Activated naive CD8-positive, alpha-beta T cell treated with anti-CD3 and anti-CD28 coated beads, Interleukin-2, amount 50 U/mL, for 24 hours (primary cell): ENCODE measurements at regions not wholly inside any gene's neighbourhood (a gene's known extent, or its start where the extent isn't known, plus 50 kb on each side); places are given as distances from the start of the nearest gene placed in this dataset.

Experiments used
- ATAC-seq: fragments of 150-1000 bp; cut with Tn5 transposase; one replicate; pipeline ENCODE4 v1.10.0; 2021
- DNase-seq: peaks from one replicate; pipeline ENCODE4 v3.0.0; 2021
- H3K27ac Mint-ChIP-seq: one replicate; pipeline ENCODE4 v1.8.0; 2021; ENCODE audit warnings: mild to moderate bottlenecking, mixed read lengths
- H3K27me3 Mint-ChIP-seq: one replicate; pipeline ENCODE4 v1.8.0; 2021; ENCODE audit warnings: mixed read lengths
- H3K36me3 Mint-ChIP-seq: one replicate; pipeline ENCODE4 v1.8.0; 2021; ENCODE audit warnings: low read depth, mixed read lengths
- H3K4me1 Mint-ChIP-seq: one replicate; pipeline ENCODE4 v1.8.0; 2021; ENCODE audit warnings: mixed read lengths
- H3K4me3 Mint-ChIP-seq: one replicate; pipeline ENCODE4 v1.8.0; 2021; ENCODE audit warnings: mild to moderate bottlenecking, moderate library complexity, mixed read lengths
- H3K9me3 Mint-ChIP-seq: one replicate; pipeline ENCODE4 v1.8.0; 2021; ENCODE audit warnings: mixed read lengths

DNA sequence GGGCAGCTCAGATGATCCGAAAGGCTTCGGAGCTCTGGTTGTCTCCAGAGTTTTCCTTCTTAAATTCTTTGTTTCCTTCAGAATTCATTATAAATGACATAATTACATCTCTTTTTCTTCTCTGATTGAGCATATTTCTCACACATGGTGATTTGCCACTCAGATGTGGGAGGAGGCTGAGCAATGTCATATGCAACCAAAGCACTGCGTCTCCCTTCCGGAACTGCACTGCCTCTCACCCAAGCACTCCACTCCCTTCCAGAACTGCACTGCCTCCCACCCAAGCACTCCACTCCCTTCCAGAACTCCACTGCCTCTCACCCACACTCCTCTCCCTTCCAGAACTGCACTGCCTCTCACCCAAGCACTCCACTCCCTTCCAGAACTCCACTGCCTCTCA lies 131.5 kb downstream of the SALL1 start:
- Mint-ChIP-seq H3K27ac (no peak overlapping the region), H3K27me3 (no peaks in the 10 kb centered on the region), H3K4me3 (no peak overlapping the region), H3K4me1 (no peaks in the 10 kb centered on the region), H3K9me3 (no peaks in the 10 kb centered on the region), H3K36me3 (no peaks in the 10 kb centered on the region)
- DNase-seq (no peak), ATAC-seq (no peak)

DNA sequence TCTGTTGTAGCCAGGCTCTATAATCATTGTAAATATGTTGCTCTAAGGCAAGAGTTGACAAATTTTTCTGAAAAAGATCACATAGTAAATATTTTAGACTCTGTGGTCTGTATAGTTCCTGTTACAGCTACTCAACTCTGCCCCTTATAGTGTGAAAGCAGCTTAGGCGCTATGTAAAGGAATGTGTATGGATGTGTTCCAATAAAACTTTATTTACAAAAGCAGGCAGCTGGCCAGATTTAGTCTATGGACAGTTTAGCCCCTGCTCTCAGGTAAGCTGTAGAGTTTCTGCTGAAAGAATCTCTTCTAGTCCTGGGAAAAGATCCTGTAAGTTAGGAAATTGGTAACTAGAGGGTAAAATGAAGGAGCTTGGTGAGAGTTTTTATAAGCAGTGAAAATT lies 133.1 kb downstream of the SALL1 start:
- Mint-ChIP-seq H3K4me1 (no peaks in the 10 kb centered on the region), H3K4me3 (no peak overlapping the region), H3K9me3 (no peaks in the 10 kb centered on the region), H3K27me3 (no peaks in the 10 kb centered on the region), H3K27ac (no peak overlapping the region), H3K36me3 (no peaks in the 10 kb centered on the region)
- ATAC-seq (no peak), DNase-seq (no peak)

DNA sequence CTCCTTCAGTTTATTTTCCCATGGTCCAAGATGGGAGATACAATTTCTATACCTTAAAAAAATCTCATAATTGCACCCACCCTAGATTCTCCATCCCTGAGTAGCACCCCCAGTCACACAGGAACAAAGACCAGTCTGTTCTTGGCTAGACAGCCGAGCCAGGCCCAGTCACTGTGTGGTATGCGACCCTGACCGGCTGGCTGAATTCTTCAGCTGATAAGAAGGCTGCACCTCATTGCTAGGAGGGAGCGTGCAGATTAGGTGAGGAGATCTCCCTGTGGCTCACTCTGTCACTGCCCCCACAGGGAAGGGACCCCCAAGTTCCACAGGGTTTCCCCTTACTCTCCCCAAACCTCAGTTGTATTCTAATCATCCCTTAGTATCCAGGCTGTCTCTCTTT lies 138.7 kb downstream of the SALL1 start:
- no peak for DNase-seq
- H3K9me3 Mint-ChIP-seq = peaks cover 7% of the 10 kb centered on the region
- no peak overlapping the region for H3K27ac Mint-ChIP-seq
- H3K27me3 Mint-ChIP-seq = peaks cover 4% of the 10 kb centered on the region
- no peaks in the 10 kb centered on the region for H3K36me3 Mint-ChIP-seq
- H3K4me3 Mint-ChIP-seq = no peak overlapping the region
- ATAC-seq = no peak
- H3K4me1 Mint-ChIP-seq = no peaks in the 10 kb centered on the region

DNA sequence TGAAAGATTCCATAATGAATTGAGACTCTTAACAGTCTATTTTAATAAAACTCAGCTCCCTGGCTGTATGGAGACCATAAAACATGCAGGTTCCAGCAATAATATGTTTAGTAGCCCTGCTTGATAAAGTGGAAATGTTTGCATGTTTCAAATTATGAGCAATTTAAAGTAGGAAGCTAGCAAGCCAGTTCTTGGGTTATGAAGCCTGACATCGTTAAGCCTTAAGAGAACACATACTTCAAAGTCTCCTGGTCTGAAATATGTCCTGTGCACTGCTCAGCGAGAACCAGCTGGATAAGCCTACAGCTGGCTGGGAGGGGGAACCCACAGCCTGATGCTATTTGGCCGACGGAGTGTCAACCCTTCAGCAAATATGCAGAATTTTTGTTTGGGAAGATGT lies 140.3 kb downstream of the SALL1 start:
- no peak overlapping the region for H3K27ac Mint-ChIP-seq
- no peaks in the 10 kb centered on the region for H3K36me3 Mint-ChIP-seq
- ATAC-seq = no peak
- peaks cover 4% of the 10 kb centered on the region for H3K27me3 Mint-ChIP-seq
- no peaks in the 10 kb centered on the region for H3K4me1 Mint-ChIP-seq
- H3K4me3 Mint-ChIP-seq = no peak overlapping the region
- no peak for DNase-seq
- H3K9me3 Mint-ChIP-seq = peaks cover 8% of the 10 kb centered on the region

DNA sequence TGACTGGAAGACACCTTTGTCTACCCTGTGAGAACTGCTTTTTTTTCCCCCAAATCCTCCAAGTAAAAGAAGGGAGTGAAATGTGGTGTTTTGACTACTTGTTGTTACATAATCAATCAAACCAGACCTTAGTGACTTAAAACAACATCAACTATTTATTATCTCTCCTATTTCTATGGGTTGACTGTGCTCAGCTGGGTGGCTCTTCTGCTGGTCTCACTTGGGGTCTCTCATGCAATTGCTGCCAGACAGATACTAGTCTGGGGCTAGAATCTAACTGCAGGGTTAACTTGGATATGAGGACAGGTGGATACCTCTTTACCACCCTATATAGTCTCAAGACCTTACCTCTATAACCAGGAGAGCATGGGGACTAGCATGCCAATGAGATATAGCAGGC lies 141.3 kb downstream of the SALL1 start:
- H3K4me3 Mint-ChIP-seq = no peak overlapping the region
- DNase-seq (no peak), ATAC-seq (no peak)
- no peak overlapping the region for H3K27ac Mint-ChIP-seq
- no peaks in the 10 kb centered on the region for H3K36me3 Mint-ChIP-seq
- peaks cover 8% of the 10 kb centered on the region for H3K9me3 Mint-ChIP-seq
- H3K4me1 Mint-ChIP-seq = no peaks in the 10 kb centered on the region
- H3K27me3 Mint-ChIP-seq = peaks cover 4% of the 10 kb centered on the region

DNA sequence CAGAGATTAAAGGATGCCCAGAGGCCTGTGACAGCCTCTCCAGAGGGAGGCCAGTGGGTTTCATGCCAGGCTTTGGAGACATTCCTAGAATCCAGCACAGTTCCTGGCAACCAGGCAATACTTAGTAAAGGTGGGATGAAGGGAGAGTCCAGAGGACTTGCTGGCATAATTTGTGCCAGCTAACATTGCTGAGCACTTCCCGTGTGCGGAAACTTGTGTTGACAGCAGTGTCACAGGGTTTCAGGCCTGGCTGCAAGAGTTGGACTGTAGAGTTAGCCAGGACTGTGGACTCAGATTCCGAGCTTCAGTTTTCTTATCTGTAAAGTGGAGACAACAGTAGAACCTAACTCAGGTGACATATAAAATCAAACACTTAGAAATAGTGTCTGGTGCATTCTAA lies 141.7 kb downstream of the SALL1 start:
- DNase-seq = no peak
- H3K27ac Mint-ChIP-seq = no peak overlapping the region
- H3K27me3 Mint-ChIP-seq = peaks cover 4% of the 10 kb centered on the region
- H3K4me1 Mint-ChIP-seq = no peaks in the 10 kb centered on the region
- H3K4me3 Mint-ChIP-seq = no peak overlapping the region
- ATAC-seq = no peak
- peaks cover 8% of the 10 kb centered on the region for H3K9me3 Mint-ChIP-seq
- H3K36me3 Mint-ChIP-seq = no peaks in the 10 kb centered on the region

DNA sequence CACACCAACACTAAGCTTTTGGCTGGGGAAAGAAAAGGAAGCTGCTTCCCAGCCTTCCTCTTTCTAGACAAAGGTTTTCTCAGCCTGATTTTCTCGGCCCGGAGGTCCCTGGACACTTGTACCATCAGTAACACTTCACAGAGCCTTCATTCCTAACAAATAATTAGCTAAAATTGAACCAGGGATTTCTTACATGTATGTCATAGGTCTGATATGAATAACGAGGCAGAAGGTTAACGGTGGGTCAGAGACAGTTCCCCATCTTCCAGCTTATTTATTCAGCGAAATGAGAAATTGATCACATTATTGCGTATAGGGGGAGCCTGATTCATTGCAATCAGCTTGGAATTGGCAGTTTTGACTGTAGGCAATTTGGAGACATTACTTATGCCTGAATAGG lies 142.5 kb downstream of the SALL1 start:
- Mint-ChIP-seq H3K27ac (no peak overlapping the region), H3K9me3 (peaks cover 8% of the 10 kb centered on the region), H3K27me3 (peaks cover 4% of the 10 kb centered on the region), H3K4me3 (no peak overlapping the region), H3K36me3 (no peaks in the 10 kb centered on the region), H3K4me1 (no peaks in the 10 kb centered on the region)
- no peak for DNase-seq
- no peak for ATAC-seq

DNA sequence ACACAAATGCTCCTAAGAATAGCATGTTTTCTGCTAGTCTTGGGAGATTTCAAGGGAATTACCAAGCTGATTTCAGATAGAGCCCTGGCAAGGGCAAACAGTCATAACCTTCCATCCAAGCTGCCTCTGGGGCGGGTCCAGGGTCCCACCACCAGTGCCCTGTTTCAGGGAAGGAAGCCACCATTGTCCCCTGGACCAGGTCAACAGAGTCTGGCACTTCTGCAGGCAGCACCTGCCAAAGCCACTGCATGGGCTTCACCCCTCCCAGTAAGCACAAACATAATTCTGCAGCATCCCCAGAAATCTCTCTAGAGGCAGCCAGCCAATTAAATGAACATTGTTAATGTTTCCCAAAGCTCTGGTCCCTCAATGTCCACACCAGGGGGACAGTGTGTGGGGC lies 143.0 kb downstream of the SALL1 start:
- H3K4me1 Mint-ChIP-seq = no peaks in the 10 kb centered on the region
- no peak overlapping the region for H3K4me3 Mint-ChIP-seq
- ATAC-seq (no peak), DNase-seq (no peak)
- H3K36me3 Mint-ChIP-seq = no peaks in the 10 kb centered on the region
- H3K27me3 Mint-ChIP-seq = peaks cover 4% of the 10 kb centered on the region
- peaks cover 8% of the 10 kb centered on the region for H3K9me3 Mint-ChIP-seq
- no peak overlapping the region for H3K27ac Mint-ChIP-seq

DNA sequence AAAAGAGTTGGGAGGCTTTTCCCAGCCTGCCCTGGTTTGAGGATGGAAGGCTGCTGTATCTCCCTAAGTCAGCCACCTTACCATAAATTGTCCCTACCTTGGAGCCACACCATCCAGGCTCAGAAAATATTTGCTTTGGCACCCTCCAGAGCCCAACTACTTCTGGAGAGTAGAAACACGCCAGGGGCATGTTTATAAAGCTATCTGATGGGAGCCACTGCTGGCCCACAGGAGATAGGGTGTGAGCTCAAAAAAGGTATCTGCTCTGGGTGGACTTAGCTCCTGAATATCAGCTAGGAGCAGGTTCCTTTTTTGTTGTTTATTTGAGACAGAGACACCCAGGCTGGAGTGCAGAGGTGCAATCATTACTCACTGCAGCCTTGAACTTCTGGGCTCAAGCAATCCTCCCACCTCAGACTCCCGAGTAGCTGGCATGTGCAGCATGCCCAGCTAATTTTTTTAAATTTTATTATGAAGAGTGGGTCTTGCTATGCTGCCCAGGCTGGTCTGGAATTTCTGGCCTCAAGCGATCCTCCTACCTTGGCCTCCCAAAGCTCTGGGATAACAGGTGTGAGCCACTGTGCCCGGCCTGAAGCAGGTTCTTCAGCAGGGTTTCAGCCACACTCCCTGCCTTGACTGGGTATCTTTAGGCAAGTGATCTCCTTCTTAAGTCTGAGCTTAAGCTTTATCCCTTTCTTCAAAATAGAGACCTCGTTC lies 147.1 kb downstream of the SALL1 start:
- no peaks in the 10 kb centered on the region for H3K4me1 Mint-ChIP-seq
- H3K27me3 Mint-ChIP-seq = peaks cover 4% of the 10 kb centered on the region
- H3K9me3 Mint-ChIP-seq = peaks cover 4% of the 10 kb centered on the region
- no peaks in the 10 kb centered on the region for H3K36me3 Mint-ChIP-seq
- ATAC-seq (no peak), DNase-seq (no peak)
- no peak overlapping the region for H3K27ac Mint-ChIP-seq
- no peak overlapping the region for H3K4me3 Mint-ChIP-seq

DNA sequence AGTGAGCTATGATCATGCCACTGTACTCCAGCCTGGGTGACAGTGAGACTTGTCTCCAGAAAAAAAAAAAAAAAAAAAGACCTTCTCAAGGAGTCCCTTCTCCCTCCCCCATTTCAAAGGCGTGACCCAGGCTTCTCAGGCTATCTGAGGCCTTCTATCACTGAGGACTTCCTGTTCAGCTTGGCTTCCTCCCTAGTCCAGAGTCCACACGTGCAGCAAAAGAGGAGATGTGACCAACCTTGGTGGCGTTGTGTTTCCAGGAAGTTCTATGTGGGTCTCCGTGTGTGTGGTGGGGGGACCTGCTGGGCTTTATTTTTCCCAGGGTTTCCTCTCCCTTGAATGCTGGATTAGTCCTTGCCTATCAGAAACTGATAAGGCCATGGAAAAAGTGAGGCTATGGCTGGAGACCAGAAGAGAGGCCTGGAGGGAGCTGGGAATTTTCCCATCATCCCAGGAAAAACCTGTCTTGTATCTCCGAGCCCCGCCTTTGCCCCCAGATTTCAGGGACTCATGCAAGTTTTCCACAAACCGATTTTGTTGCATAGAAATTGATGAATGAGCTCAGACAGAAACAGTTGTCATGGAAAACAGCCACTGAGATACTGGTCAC lies 148.1 kb downstream of the SALL1 start:
- Mint-ChIP-seq H3K27me3 (peaks cover 6% of the 10 kb centered on the region), H3K4me1 (no peaks in the 10 kb centered on the region), H3K9me3 (peaks cover 4% of the 10 kb centered on the region), H3K27ac (no peak overlapping the region), H3K36me3 (no peaks in the 10 kb centered on the region), H3K4me3 (no peak overlapping the region)
- ATAC-seq (no peak), DNase-seq (no peak)

DNA sequence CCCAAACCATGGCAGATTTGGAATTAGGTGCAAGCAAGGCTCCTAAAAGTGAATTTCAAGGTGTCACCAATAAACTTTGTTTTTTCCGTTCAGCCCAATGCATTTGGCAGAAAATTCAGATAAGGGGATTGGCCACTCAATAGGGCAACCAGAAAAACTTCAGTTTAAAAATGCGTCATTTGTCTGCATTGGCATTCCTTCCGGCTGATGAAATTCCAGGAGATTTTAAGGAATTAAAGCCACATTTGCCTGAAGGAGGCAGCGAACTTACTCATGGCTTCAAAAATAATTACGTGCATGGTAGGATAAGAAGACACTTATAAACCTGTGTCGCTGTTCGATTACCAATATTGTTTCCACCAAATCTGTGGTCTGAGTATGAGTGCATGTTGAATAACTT lies 151.9 kb downstream of the SALL1 start:
- DNase-seq = no peak
- H3K4me3 Mint-ChIP-seq = no peak overlapping the region
- H3K4me1 Mint-ChIP-seq = no peaks in the 10 kb centered on the region
- H3K27ac Mint-ChIP-seq = no peak overlapping the region
- H3K36me3 Mint-ChIP-seq = no peaks in the 10 kb centered on the region
- ATAC-seq = no peak
- no peaks in the 10 kb centered on the region for H3K9me3 Mint-ChIP-seq
- peaks cover 3% of the 10 kb centered on the region for H3K27me3 Mint-ChIP-seq

DNA sequence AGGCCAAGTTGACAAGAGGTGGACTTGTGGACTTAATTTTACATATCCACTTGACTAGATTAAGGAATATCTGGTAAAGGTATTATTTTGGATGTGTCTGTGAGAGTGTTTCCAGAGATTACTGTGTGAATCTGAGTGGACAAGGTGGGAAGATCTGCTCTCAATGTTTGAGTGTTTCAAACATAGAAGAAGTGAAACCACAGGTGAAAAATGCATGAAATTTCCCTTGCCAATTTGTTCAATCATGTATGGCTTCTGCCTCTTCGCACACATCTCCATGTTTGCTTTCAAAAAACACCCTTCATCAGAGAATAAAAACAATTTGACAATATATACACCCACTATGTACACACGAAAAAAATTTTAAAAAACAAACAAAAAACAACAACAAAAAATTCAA lies 152.7 kb downstream of the SALL1 start:
- Mint-ChIP-seq H3K4me1 (no peaks in the 10 kb centered on the region), H3K36me3 (no peaks in the 10 kb centered on the region), H3K4me3 (no peak overlapping the region), H3K27me3 (peaks cover 3% of the 10 kb centered on the region), H3K9me3 (no peaks in the 10 kb centered on the region), H3K27ac (no peak overlapping the region)
- ATAC-seq (no peak), DNase-seq (no peak)

DNA sequence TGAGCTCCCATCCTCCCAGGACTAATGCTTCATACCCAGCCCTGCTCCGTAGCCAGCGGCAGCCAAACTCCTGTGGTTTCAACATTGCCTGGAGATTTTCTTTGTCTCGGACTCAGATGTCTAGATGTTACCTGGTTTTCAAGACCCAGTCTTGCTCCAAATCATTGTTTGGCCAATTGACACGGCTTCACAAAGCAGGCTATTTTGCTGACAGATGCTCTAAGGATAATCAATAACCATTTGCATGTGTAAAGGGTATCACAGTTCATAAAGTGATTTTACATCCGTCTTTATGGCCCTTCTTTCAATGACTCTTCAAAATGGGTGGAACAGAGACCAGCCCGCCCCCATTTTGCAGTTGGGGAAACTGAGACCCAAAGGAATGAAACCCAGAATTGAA lies 153.4 kb downstream of the SALL1 start:
- H3K27me3 Mint-ChIP-seq = peaks cover 3% of the 10 kb centered on the region
- DNase-seq (no peak), ATAC-seq (no peak)
- H3K4me1 Mint-ChIP-seq = no peaks in the 10 kb centered on the region
- no peak overlapping the region for H3K27ac Mint-ChIP-seq
- H3K9me3 Mint-ChIP-seq = no peaks in the 10 kb centered on the region
- H3K36me3 Mint-ChIP-seq = no peaks in the 10 kb centered on the region
- H3K4me3 Mint-ChIP-seq = no peak overlapping the region

DNA sequence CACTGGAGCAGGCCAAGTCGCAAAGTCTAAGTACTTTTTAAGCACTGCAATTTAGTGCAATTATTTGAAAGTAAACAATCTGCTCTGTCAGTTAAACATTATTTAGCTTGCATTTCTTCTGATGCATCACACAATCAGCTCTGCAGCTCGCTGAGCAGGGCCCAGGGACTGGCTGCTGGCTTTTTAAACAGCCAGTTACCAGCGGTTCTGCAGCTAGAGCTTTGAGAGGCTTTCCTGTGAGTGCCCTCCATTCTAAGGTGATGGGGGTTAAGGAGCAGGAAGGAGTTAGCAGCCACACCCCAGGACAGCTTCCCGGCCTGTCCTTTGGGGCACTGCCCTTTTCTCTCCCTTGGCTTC lies 154.3 kb downstream of the SALL1 start:
- Mint-ChIP-seq H3K4me1 (no peaks in the 10 kb centered on the region), H3K9me3 (no peaks in the 10 kb centered on the region), H3K27me3 (peaks cover 3% of the 10 kb centered on the region), H3K36me3 (no peaks in the 10 kb centered on the region), H3K27ac (no peak overlapping the region), H3K4me3 (no peak overlapping the region)
- ATAC-seq (no peak), DNase-seq (no peak)

DNA sequence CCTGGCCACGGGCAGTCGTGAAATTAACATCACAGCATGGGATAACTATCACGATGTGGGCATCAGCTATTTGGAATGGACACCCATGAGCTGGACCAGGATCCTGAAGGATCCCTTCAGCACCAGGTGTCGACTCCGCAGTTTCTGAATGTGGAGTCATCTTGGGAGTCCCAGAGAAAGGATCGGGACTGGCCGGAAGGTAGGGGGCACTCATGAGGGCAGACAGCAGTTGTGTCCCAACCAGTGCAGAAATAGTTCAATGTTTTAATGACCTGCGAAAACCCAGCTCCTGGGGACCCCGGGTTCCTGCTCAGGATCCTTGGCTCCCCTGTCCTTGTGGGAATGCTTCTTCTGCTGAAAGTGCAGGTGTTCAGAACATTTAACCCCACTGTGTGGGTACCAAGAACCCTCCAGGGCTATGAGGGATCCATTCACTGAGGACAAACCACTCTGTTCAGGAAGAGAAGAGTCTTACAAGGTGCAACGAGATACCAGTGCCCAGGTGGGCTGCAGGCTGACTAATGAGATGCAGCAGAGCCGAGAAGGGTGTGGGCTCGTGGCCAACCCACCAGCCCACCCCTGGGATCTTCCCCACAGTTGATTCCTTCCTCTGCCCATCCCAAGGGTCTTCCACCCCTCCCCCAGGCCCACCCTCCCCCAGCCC lies 154.8 kb downstream of the SALL1 start:
- Mint-ChIP-seq H3K27me3 (peaks cover 3% of the 10 kb centered on the region), H3K27ac (no peak overlapping the region), H3K4me3 (no peak overlapping the region), H3K36me3 (no peaks in the 10 kb centered on the region), H3K4me1 (no peaks in the 10 kb centered on the region), H3K9me3 (no peaks in the 10 kb centered on the region)
- DNase-seq (no peak), ATAC-seq (no peak)
